Lower leg skin (tissue), 3 donors: ENCODE measurements at regions not wholly inside any gene's neighbourhood (a gene's known extent, or its start where the extent isn't known, plus 50 kb on each side); places are given as distances from the start of the nearest gene placed in this dataset.

Experiments
- CTCF ChIP-seq, 3 donors: fragments of 450-650 bp; IDR thresholded peaks; one replicate each; pipeline ENCODE4 v1.5.1; 2016; ENCODE audit warnings: antibody characterized with exemption in 3 of 3, mild to moderate bottlenecking in 3 of 3, moderate library complexity in 2 of 3
- POLR2A ChIP-seq, 2 donors: fragments of 450-650 bp; IDR thresholded peaks; one replicate each; pipeline ENCODE4 v1.6.1; 2016 to 2017; ENCODE audit warnings: antibody characterized with exemption in 2 of 2, mild to moderate bottlenecking in 1 of 2, moderate library complexity in 1 of 2

- TF ChIP-seq CTCF (IDR thresholded peaks at IDR 0.05) (no peak), POLR2A (IDR thresholded peaks at IDR 0.05) (no peak)
Observed at GRCh38 chr2:16114070-16114469, 173.7 kb downstream of the MYCN start.
